ENCODE measurements at regions not wholly inside any gene's neighbourhood (a gene's known extent, or its start where the extent isn't known, plus 50 kb on each side); places are given as distances from the start of the nearest gene placed in this dataset.
A peak's percentile ranks its signal among the peaks of the same experiment; 100 is the strongest.

- Mint-ChIP-seq H3K36me3 (ENCODE audit: insufficient read depth) (no peaks in the 10 kb centered on the region), H3K9me3 (ENCODE audit: low read depth) (peaks cover 6% of the 10 kb centered on the region), H3K27me3 (no peaks in the 10 kb centered on the region), H3K4me1 (ENCODE audit: low read depth) (peaks cover 7% of the 10 kb centered on the region), H3K4me3 (ENCODE audit: low read depth) (no peak overlapping the region), H3K27ac (no peak overlapping the region)
- no peak for DNase-seq (ENCODE audit: low spot score, unreplicated experiment)
- no peak for TF ChIP-seq CTCF (IDR thresholded peaks at IDR 0.05; ENCODE audit: unreplicated experiment)
Observed at GRCh38 chr10:55104738-55105137, 303.7 kb upstream of the PCDH15 start.

- Mint-ChIP-seq H3K27ac (no peak overlapping the region), H3K4me1 (ENCODE audit: low read depth) (peaks cover under 1% of the 10 kb centered on the region), H3K9me3 (ENCODE audit: low read depth) (peaks cover 3% of the 10 kb centered on the region), H3K4me3 (ENCODE audit: low read depth) (no peak overlapping the region), H3K27me3 (no peaks in the 10 kb centered on the region), H3K36me3 (ENCODE audit: insufficient read depth) (no peaks in the 10 kb centered on the region)
- no peak for DNase-seq (ENCODE audit: low spot score, unreplicated experiment)
- no peak for TF ChIP-seq CTCF (IDR thresholded peaks at IDR 0.05; ENCODE audit: unreplicated experiment)
Observed at GRCh38 chr10:55098452-55098851, 297.4 kb upstream of the PCDH15 start.

GRCh38 chr10:55091691-55092328 lies 290.8 kb upstream of the PCDH15 start:
- TF ChIP-seq CTCF (IDR thresholded peaks at IDR 0.05; ENCODE audit: unreplicated experiment): peak; percentile 96
- no peak for DNase-seq (ENCODE audit: low spot score, unreplicated experiment)
- no peaks in the 10 kb centered on the region for H3K36me3 Mint-ChIP-seq (ENCODE audit: insufficient read depth)
- no peak overlapping the region for H3K4me3 Mint-ChIP-seq (ENCODE audit: low read depth)
- H3K27ac Mint-ChIP-seq: no peak overlapping the region
- no peaks in the 10 kb centered on the region for H3K27me3 Mint-ChIP-seq
- no peaks in the 10 kb centered on the region for H3K9me3 Mint-ChIP-seq (ENCODE audit: low read depth)
- H3K4me1 Mint-ChIP-seq (ENCODE audit: low read depth): no peaks in the 10 kb centered on the region

GRCh38 chr10:55078121-55078520 lies 277.1 kb upstream of the PCDH15 start:
- no peak for TF ChIP-seq CTCF (IDR thresholded peaks at IDR 0.05; ENCODE audit: unreplicated experiment)
- Mint-ChIP-seq H3K36me3 (ENCODE audit: insufficient read depth) (no peaks in the 10 kb centered on the region), H3K27ac (no peak overlapping the region), H3K4me3 (ENCODE audit: low read depth) (no peak overlapping the region), H3K4me1 (ENCODE audit: low read depth) (no peaks in the 10 kb centered on the region), H3K27me3 (no peaks in the 10 kb centered on the region), H3K9me3 (ENCODE audit: low read depth) (peaks cover 3% of the 10 kb centered on the region)
- DNase-seq (ENCODE audit: low spot score, unreplicated experiment): no peak

- Mint-ChIP-seq H3K27me3 (no peaks in the 10 kb centered on the region), H3K9me3 (ENCODE audit: low read depth) (peaks cover 9% of the 10 kb centered on the region), H3K4me1 (ENCODE audit: low read depth) (no peaks in the 10 kb centered on the region), H3K36me3 (ENCODE audit: insufficient read depth) (no peaks in the 10 kb centered on the region), H3K27ac (no peak overlapping the region), H3K4me3 (ENCODE audit: low read depth) (no peak overlapping the region)
- DNase-seq (ENCODE audit: low spot score, unreplicated experiment): no peak
- no peak for TF ChIP-seq CTCF (IDR thresholded peaks at IDR 0.05; ENCODE audit: unreplicated experiment)
Observed at GRCh38 chr10:55065185-55065584, 264.2 kb upstream of the PCDH15 start.
